ENCODE measurements at regions not wholly inside any gene's neighbourhood (a gene's known extent, or its start where the extent isn't known, plus 50 kb on each side); places are given as distances from the start of the nearest gene placed in this dataset.

DNA sequence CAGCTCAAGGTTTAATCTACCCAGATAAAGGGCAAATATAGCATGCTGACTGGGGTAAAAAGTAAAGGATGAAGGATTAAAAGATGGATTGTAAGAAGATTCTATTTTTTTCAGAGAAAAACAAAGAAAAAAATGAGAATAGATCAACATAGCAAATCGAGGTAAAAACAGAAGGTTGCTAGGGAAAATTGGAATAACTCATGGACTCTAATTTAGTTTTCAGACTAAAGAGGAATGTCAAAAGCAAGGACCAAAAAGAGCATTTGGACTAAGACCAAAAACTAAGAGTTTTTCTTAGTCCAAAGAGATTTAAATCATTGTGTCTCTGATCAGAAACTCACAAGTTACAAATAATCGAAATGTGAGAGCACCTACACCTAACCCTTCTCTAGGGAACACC is 250.7 kb upstream of the PTPRD start:
- intact Hi-C loops (cut with DNase I) = no loop called here
- H3K27me3 ChIP-seq = no peaks in the 10 kb centered on the region
- H3K4me1 ChIP-seq = no peaks in the 10 kb centered on the region
- H3K4me3 ChIP-seq = no peak overlapping the region
- DNase-seq (no peak), ATAC-seq (no peak)
- WGBS, 4 donors = 64 to 78% (median 68%) methylated on average over 2 of the region's 2 CpGs
- H3K9me3 ChIP-seq = no peaks in the 10 kb centered on the region
- no peak overlapping the region for H3K27ac ChIP-seq
- no peaks in the 10 kb centered on the region for H3K36me3 ChIP-seq
- TF ChIP-seq, protein P1, sequence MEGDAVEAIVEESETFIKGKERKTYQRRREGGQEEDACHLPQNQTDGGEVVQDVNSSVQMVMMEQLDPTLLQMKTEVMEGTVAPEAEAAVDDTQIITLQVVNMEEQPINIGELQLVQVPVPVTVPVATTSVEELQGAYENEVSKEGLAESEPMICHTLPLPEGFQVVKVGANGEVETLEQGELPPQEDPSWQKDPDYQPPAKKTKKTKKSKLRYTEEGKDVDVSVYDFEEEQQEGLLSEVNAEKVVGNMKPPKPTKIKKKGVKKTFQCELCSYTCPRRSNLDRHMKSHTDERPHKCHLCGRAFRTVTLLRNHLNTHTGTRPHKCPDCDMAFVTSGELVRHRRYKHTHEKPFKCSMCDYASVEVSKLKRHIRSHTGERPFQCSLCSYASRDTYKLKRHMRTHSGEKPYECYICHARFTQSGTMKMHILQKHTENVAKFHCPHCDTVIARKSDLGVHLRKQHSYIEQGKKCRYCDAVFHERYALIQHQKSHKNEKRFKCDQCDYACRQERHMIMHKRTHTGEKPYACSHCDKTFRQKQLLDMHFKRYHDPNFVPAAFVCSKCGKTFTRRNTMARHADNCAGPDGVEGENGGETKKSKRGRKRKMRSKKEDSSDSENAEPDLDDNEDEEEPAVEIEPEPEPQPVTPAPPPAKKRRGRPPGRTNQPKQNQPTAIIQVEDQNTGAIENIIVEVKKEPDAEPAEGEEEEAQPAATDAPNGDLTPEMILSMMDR (IDR thresholded peaks at IDR 0.05) = no peak
- TF ChIP-seq POLR2A (IDR thresholded peaks at IDR 0.05) = no peak

DNA sequence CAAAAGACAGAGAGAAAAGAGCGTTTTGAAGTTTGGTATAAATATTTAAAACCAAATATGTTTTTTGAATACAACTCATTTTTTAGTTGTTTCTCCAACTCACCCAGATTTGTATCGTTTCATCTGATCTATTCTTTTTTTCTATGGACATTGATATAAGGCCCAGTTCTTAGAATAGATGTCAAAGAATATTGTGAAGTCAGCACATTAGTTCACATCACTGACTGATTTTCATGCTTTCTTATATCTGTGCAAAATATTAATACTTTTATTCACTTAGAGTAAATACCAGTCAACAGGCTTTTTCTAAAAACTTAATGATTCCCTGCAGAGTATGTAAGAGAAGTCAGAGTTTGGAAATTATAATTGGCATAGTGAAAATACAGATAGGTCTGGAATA is 254.4 kb upstream of the PTPRD start:
- ATAC-seq (no peak), DNase-seq (no peak)
- H3K4me3 ChIP-seq = no peak overlapping the region
- H3K27ac ChIP-seq = no peak overlapping the region
- TF ChIP-seq, protein P1 (IDR thresholded peaks at IDR 0.05) = no peak
- TF ChIP-seq POLR2A (IDR thresholded peaks at IDR 0.05) = no peak
- H3K9me3 ChIP-seq = no peaks in the 10 kb centered on the region
- H3K4me1 ChIP-seq = no peaks in the 10 kb centered on the region
- 84 to 92% (median 86%) methylated on average over 2 of the region's 2 CpGs for WGBS, 4 donors
- H3K36me3 ChIP-seq = no peaks in the 10 kb centered on the region
- no peaks in the 10 kb centered on the region for H3K27me3 ChIP-seq
- intact Hi-C loops (cut with DNase I) = no loop called here

DNA sequence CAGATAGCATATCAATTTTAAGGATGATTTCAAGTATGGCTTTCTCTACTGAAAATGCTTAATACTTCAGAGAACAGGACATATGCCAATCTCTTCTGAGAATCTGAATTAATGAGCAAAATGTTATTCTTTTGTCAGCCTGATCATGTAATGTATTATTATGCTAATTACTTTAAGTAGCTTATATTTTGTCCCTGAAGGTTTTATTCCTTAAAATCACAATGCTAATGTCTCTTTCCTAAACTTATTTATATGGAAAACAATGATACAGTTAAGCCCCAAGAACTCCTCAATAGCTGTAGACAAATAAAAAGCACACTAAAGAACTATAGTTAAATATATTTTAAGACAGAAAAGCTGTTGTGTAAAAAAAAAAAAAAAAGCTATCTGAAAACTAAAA is 256.9 kb upstream of the PTPRD start:
- intact Hi-C loops (cut with DNase I) = no loop called here
- ATAC-seq (no peak), DNase-seq (no peak)
- Histone ChIP-seq H3K4me3 (no peak overlapping the region), H3K4me1 (no peaks in the 10 kb centered on the region), H3K36me3 (no peaks in the 10 kb centered on the region), H3K9me3 (no peaks in the 10 kb centered on the region), H3K27me3 (no peaks in the 10 kb centered on the region), H3K27ac (no peak overlapping the region)
- TF ChIP-seq, protein P1 (IDR thresholded peaks at IDR 0.05) = no peak
- no peak for TF ChIP-seq POLR2A (IDR thresholded peaks at IDR 0.05)

DNA sequence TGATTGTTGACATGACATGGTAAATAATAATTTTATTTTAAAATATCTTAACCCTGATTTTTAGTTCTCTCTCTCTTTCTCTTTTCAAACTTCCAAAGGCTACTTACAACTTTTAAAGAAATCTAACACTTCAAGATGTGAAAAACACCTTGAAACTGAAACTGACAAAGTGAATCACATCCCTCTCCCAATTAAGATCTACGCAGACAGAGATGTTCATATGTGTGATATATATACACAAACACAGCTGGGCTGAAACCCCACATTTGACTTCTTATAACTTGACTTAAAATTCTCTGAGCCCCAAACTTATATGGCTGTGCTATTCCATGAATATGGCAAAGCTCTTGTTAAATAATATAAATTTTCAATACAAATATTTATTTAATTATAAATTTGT is 261.2 kb upstream of the PTPRD start:
- WGBS, 4 donors = 83 to 100% (median 91%) methylated on average over 1 of the region's 1 CpG
- no peaks in the 10 kb centered on the region for H3K4me1 ChIP-seq
- no peaks in the 10 kb centered on the region for H3K27me3 ChIP-seq
- ATAC-seq (no peak), DNase-seq (no peak)
- H3K9me3 ChIP-seq = no peaks in the 10 kb centered on the region
- no peak for TF ChIP-seq POLR2A (IDR thresholded peaks at IDR 0.05)
- no peak overlapping the region for H3K4me3 ChIP-seq
- no peak overlapping the region for H3K27ac ChIP-seq
- no peaks in the 10 kb centered on the region for H3K36me3 ChIP-seq
- intact Hi-C loops (cut with DNase I) = no loop called here

DNA sequence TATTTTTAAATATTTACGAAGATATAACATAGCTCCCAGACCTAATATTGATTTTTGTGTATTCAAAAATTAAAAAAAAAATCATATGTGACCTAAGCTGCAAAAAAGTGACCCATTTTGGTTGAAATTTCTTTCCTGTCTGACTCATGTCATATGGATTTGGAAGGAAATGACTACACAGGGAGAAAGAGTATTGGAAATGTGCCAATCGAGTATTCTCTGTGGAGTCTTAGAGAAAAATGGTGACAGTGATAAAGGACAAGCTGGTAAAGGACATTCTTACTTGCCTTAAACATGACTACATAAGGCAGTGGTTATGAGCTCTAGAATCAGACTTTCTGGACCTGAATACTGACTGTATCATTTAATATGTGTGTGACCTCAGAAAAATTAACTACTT is 262.9 kb upstream of the PTPRD start:
- Histone ChIP-seq H3K4me1 (no peaks in the 10 kb centered on the region), H3K27ac (no peak overlapping the region), H3K4me3 (no peak overlapping the region), H3K9me3 (no peaks in the 10 kb centered on the region), H3K27me3 (no peaks in the 10 kb centered on the region), H3K36me3 (no peaks in the 10 kb centered on the region)
- WGBS, 4 donors = 52 to 66% (median 60%) methylated on average over 2 of the region's 2 CpGs
- DNase-seq (no peak), ATAC-seq (no peak)
- TF ChIP-seq, protein P1 (IDR thresholded peaks at IDR 0.05) = no peak
- intact Hi-C loops (cut with DNase I) = no loop called here

Measured in heart left ventricle (tissue), 16 donors.